ENCODE measurements at regions not wholly inside any gene's neighbourhood (a gene's known extent, or its start where the extent isn't known, plus 50 kb on each side); places are given as distances from the start of the nearest gene placed in this dataset.

DNA sequence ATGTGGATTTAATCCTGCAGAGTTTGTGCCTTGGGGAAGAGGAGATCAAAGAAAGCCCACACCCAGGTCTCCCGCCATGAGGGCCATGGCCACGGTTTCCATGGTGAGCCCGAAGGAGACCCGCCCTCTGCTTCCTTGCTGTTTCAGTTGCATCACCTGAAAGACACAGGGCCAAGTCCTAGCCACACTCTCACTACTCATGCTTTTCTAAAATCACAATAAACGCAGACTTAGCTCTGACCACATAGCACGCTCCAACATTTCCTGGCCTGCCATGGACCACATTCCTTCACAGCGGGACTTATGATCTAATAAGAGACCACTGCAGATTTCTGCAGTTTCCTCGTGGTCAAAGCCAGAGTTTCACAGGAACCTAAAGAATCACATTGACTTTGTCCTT, 426.0 kb upstream of the NR3C2 start:
- TF ChIP-seq, protein P1, sequence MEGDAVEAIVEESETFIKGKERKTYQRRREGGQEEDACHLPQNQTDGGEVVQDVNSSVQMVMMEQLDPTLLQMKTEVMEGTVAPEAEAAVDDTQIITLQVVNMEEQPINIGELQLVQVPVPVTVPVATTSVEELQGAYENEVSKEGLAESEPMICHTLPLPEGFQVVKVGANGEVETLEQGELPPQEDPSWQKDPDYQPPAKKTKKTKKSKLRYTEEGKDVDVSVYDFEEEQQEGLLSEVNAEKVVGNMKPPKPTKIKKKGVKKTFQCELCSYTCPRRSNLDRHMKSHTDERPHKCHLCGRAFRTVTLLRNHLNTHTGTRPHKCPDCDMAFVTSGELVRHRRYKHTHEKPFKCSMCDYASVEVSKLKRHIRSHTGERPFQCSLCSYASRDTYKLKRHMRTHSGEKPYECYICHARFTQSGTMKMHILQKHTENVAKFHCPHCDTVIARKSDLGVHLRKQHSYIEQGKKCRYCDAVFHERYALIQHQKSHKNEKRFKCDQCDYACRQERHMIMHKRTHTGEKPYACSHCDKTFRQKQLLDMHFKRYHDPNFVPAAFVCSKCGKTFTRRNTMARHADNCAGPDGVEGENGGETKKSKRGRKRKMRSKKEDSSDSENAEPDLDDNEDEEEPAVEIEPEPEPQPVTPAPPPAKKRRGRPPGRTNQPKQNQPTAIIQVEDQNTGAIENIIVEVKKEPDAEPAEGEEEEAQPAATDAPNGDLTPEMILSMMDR (conservative IDR thresholded peaks at IDR 0.05; ENCODE audit: low read depth, low read length) = no peak
- TF ChIP-seq EZH2 (IDR thresholded peaks at IDR 0.05; ENCODE audit: low read length, unreplicated experiment) (no peak), EZH2phosphoT487 (IDR thresholded peaks at IDR 0.05; ENCODE audit: borderline replicate concordance, low read length) (no peak)

All from PC-3 (cell line).